ENCODE measurements at regions not wholly inside any gene's neighbourhood (a gene's known extent, or its start where the extent isn't known, plus 50 kb on each side); places are given as distances from the start of the nearest gene placed in this dataset.
"Not testable (repeated sequence)": the region's sequence is repeated elsewhere in the genome, so short reads cannot be mapped to it uniquely, and the experiment has no call there.

DNA sequence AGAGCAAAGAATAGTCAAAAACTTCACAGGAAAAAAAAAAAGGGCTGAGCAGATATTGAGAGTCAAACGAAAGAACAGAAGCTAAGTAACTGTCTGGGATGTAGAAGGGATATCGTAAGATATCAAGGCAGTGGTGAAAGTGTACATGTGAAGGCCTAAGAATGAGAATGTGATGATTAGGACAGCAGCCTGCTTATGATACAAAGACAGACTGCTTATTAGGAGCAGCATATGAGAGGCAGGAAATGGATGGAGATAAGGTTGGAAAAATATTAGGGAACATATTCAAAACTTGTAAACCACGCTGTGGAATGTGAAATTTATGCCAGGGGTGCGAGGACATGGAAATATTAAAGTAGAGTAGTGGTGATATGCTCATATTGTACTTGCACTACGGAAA, 133.1 kb upstream of the FAM174A start:
- intact Hi-C loops (cut with micrococcal nuclease), result no loop called here
- ATAC-seq (no peak), DNase-seq (no peak)

DNA sequence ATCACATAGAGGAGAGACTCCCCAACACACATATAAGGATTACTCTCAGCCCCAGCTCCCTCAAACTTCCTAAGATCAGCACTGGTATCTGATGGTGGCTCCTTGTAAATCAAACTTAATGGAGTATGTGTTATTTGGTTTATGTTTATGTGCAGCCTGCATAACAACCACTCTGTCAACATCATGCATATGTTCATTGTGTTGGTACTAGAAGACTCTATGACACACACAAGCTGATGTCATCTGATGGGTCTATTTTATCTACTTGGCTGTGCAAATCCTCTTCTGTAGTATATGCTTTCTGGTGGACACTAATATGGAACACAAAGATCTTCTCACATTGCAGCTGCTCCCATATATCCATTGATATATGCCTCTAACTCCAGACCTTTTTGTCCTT, 134.0 kb upstream of the FAM174A start:
- ATAC-seq, result no peak
- no peak for DNase-seq
- intact Hi-C loops (cut with micrococcal nuclease), result no loop called here

DNA sequence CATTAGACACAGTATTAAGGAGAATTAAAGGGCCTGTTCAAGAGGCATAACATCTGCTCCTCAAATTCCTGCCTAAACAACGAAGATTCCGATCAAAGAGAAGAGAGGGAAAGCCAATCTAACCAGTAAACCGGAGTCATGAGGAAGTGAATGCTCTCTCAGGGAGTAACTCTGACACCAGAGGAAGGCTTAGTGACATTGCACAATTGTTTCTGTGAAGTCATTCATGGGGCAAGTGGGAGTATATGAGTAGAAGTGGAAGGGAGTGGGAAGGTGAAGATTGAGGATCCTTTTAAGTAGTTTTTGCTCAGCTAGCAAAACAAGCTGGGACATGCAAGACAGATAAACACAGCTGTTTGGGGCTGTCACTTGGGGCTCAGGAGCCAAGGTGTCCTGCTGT, 136.4 kb upstream of the FAM174A start:
- ATAC-seq; DNase-seq; intact Hi-C loops (cut with micrococcal nuclease): not testable (repeated sequence)

DNA sequence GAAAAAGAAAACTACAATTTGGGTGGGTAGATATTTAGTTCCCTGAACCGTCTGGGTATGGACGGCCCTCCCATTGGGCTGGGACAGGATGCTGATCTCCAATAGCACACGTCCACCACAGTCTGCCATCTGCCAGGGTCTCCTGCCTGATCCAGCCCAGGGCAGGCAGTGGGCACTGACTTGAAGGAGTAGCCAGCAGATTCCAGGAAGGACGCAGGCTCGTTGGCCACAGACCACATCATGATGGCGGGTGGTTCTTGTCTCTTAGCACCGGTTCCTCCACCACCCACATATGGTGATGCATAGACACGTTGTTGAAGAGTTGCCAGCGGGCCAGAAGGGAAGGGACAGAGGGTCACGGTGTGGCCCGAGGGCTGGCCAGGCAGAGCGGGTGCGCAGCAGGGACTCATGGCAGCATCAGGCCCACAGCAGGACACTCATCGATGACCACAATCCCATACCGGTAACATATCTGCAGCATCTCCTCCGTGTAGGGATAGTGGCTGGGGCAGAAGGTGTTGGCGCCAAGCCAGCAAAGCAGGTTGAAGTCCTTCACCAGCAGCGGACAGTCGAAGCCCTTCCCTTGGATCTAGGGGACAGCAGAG, 155.8 kb upstream of the FAM174A start:
- ATAC-seq; DNase-seq; intact Hi-C loops (cut with micrococcal nuclease): not testable (repeated sequence)

DNA sequence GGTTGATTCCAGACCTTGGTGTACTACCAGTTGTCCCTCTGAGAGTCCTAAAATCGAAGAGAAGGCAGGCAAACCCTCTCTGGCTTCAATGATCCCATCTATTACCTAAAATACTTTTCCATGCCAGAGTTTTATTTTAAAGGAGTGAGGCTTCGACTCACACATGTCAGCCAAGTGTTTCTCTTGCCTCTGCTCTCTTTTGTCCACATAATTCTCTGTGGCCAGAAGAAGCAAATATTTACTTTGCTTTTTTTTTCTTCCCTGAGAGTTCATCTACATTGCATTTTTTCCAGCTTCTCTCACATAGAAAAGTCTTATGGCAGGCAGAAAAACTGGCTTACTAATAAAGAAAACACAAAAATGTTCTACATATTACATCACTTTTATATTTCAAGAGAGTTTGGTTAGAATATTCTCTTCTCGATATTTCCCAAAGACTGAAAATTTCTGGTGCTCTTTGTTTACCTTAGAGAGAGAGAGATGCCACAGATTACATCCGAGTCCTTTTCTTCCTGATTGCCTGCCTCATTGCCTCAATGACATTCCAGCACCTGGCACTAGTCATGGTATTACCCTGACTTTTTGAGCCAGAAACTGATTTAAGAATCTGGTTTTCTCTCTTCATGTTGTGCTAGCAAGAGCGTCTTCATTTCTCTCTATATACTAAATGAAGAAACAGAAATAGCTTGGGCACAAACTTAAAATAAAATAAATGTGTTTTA, 170.3 kb upstream of the FAM174A start:
- DNase-seq; ATAC-seq; intact Hi-C loops (cut with micrococcal nuclease): not testable (repeated sequence)

DNA sequence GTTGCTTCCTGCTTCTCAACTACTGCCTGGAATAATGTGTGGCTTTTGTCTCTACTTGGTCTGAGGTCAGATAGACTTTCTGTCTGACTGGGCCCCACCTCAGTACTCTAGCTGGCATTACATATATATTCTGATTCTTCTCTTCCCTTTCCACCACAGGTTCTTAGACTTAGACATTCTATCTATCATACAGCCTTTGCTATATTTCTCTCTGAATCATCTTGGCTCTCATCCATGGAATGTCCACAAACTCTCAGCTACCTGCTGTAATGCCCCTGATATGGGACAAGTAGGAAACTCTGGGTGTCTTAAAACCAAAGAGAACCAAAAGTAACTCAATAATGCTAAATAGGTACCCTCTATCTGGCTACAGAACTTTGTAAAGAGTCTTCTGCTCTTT, 170.8 kb upstream of the FAM174A start:
- ATAC-seq; intact Hi-C loops (cut with micrococcal nuclease); DNase-seq: not testable (repeated sequence)

DNA sequence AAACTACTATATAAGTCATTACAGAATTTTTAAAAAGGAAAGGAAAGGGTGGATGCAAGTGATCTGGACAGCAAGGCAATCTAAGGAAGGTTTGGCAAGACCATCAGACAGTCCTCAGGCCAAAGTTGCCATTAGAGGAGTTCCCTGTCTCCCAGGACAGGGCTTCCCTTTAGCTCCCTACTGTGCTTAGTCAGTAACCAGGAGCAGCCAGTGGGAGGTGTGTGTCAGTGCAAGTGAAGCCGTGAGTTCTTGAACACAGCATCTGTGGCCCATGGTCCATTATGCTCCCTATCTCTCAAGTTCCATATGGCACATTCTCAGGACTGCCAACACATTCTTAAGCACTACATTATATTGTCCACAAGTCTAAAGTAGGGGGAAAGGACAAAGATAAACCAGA, 175.2 kb upstream of the FAM174A start:
- ATAC-seq; DNase-seq; intact Hi-C loops (cut with micrococcal nuclease): not testable (repeated sequence)

DNA sequence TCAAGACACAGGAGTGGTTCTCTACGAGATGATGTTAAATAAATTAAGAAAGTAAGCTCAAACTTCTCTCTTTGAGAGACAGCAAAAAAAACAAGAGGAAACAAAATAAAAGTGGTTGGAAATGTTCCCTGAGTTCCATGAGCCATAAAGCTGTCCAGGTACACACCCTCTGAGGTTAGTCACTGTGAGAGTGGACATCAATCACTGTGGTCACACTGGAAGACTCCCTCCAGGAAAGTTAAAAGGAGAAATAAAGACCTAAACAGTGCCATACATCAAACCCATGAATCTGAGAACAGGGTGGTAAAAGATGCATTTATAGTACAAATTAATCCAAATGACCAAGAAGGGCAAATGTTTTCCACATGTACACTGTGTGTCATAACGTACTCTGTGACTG, 188.9 kb upstream of the FAM174A start:
- DNase-seq; ATAC-seq; intact Hi-C loops (cut with micrococcal nuclease): not testable (repeated sequence)

DNA sequence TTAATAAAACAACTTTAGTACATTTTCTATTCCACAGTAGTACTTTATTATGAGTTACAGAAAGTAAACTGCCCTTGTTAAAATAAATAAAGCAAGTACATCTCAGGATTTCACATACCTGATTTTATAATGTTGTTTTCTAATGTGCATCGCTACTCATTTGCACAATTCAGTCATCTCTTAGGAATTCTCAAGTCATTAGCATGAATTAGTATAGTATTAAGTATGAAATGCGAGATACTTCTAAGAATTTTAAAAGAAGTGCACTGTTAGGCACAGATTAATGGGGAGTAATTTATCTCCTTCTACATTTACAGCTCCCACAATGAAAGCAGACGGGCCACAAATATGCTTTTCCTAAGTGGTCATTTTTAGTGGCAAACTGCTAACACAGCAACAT, 193.7 kb upstream of the FAM174A start:
- intact Hi-C loops (cut with micrococcal nuclease); DNase-seq; ATAC-seq: not testable (repeated sequence)

DNA sequence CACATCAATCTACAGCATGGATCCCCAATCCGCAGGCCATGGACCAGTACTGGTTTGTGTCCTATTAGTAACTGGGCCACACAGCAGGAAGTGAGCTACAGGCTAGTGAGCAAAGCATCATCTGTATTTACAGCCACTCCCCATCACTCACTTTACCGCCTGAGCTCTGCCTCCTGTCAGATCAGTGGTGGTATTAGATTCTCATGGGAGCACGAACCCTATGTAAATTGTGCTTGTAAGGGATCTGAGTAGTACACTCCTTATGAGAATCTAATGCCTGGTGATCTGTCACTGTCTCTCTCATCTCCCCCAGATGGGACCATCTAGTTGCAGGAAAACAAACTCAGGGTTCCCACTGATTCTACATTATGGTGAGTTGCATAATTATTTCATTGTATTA, 212.7 kb upstream of the FAM174A start:
- intact Hi-C loops (cut with micrococcal nuclease), result no loop called here
- DNase-seq (no peak), ATAC-seq (no peak)

DNA sequence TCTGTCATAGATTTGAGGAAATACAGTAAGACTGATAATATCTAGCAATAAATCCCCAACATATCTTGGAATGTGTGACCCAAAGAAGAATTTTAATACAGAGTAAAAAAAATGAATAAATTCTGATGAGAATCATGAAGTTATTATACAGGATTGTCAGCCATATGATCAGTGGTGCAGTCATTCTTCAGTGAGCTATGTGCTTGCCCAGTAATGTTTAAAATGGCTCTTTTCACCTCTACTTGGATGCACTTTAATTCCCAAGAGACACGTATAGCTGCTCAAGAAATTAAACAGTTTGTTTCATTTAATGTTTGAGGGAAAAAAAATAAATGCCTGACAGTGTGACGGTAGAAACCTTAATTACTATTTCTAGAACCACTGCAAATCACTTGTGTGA, 215.3 kb upstream of the FAM174A start:
- intact Hi-C loops (cut with micrococcal nuclease), result no loop called here
- DNase-seq (no peak), ATAC-seq (no peak)

DNA sequence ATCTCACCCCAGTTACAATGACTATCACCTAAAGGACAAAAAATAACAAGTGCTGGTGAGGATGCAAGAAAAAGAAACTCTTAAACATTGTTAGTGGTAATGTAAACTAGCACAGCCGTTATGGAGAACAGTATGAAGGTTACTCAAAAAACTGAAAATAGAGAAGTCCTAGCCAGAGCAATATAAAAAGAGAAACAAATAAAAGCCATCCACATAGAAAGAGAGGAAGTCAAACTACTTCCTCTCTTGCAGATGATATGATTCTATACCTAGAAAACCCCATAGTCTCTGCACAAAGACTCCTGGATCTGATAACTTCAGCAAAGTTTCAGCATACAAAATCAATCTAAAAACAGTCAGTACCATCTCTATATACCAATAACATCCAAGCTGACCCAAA, 221.5 kb upstream of the FAM174A start:
- ATAC-seq, result no peak
- intact Hi-C loops (cut with micrococcal nuclease), result no loop called here
- no peak for DNase-seq

DNA sequence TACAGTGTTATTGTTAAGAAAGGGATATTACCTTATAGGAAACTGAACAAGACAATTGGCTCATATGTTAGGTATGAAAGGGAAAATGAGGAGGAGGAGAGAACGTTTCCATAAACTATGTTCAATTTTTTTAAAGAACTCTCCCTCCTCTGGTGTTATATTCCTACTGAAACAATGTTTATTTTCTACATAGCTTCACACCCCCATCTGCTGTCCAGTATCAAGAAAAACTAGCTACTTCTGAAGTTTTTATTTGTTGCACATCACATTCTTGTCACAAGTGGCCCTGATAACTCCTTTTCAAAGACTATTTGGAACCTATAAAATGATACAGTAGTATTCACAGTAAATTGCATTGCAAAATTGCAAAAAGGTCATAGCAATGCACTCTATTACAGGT, 223.4 kb upstream of the FAM174A start:
- ATAC-seq (no peak), DNase-seq (no peak)
- intact Hi-C loops (cut with micrococcal nuclease), result no loop called here

DNA sequence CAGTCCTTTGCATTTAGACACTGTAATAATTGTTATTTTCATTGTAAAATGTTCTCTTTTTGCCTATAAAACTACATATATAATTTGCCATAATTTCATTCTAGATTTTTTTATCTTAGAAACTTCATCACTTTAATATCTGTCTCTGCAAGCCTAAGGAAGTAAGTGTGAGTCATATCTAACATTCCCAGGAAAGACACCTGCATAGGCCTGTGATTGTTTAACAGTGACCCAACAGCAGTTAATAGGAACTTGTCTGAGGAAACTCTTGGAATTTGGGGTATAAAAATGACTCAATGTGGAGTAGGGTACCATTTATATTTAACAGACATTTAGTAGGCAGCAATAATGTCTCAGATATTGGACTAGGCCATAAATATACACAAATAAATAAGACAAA, 229.2 kb upstream of the FAM174A start:
- DNase-seq, result no peak
- intact Hi-C loops (cut with micrococcal nuclease), result no loop called here
- ATAC-seq, result no peak

DNA sequence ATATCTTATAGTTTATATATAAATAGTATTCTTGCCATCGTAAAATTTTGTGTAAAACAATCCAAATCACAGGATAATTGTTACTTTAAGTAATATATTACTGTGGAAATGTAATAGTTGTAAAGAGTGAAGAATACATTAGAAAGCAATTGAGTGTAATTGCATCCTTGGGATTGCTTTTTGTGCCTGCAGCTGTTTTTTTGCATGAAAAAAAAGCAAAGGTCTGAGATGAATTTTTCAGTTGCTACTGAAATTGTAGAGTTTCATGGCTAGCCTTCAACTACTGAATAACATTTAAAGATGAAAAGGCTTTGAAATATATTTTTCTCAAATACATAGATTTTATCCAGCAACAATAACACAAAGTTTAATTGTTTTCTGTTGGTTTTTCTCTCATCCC, 232.0 kb upstream of the FAM174A start:
- intact Hi-C loops (cut with micrococcal nuclease), result no loop called here
- DNase-seq, result no peak
- no peak for ATAC-seq

DNA sequence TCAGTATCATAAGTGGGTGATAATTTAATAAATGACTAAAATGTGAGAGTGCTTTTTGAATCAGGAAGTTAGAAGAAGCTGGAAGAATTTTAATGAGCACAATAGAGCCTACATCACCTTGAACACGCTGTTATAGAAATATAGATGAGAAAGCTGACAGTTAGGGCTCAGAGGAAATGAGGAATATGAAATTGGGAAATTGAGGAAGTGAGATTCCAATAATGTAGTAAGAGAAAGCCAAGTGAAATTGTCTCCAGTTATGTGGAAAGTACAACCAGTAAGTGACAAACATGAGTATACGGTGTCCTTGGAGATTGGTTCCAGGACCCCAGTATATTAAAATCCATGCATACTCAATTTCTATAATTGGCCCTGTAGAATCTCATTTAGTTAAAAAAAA, 235.9 kb upstream of the FAM174A start:
- intact Hi-C loops (cut with micrococcal nuclease), result no loop called here
- DNase-seq (no peak), ATAC-seq (no peak)

DNA sequence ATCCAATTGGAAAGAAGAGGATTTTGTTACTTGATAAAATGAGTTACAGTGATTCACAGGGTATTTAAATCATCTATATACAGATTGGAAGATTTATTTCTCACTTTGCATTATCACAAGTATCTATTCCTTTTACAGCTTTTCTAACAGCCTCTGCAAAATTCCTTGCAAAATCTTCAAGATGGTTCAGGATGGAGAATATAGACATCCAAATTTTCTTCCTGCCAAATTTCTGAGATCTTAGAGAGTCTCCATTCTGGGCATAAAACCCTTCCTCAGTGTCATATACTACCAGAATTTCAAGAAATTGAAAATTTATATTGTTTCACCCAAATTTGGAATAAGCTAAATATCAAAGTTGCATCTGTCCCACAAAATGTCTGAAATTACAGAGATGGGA, 259.1 kb upstream of the FAM174A start:
- intact Hi-C loops (cut with micrococcal nuclease), result no loop called here
- ATAC-seq (no peak), DNase-seq (no peak)

DNA sequence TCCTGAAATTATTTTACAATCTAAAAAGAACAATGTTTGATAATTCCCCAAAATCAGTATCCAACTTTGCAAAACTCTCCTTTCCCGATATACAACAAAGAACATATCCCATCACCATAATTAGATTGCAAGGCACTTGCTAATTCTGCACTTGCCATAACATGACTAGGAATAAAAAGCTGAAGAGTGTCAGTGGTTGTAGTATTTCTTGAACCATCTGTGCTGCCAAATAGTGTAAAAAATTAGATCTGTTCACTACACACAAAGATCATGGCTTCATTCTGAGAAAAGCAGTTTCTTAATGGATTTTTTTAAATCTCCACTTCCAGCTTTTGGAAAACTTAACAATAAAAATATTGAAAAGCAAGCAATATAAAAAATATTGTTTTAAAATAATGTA, 259.5 kb upstream of the FAM174A start:
- intact Hi-C loops (cut with micrococcal nuclease), result no loop called here
- ATAC-seq (no peak), DNase-seq (no peak)

DNA sequence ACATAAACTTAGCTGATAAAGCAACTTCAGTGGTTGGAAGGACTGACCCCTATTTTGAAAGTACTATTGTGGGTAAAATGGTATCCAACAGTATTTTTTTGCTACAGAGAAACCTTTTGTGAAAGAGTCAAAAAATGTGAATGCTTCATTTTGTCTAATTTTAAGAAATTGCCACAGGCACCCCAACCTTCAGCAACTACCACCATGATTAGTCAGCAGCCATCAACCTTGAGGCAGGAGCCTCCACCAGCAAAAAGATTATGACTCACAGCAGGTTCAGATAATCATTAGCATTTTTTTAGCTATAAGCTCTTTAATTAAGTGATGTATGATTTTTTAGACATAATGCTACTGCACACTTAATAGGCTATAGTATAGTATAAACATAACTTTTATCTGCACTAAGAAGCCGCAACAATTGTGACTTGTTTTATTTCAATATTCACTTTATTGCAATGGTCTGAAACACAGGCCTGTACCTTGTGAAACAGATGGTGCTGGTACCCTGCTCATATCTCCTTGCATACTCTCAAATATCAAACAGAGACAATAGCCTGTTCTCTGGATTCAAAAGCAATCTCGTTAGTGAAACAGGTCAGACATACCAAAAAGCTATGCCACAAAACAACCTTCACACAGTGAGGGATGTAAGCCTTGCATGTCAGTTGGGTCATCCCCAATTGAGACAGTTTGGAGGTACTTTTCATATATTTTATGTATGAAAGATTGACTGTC, 261.2 kb upstream of the FAM174A start:
- DNase-seq (no peak), ATAC-seq (no peak)
- intact Hi-C loops (cut with micrococcal nuclease), result no loop called here

DNA sequence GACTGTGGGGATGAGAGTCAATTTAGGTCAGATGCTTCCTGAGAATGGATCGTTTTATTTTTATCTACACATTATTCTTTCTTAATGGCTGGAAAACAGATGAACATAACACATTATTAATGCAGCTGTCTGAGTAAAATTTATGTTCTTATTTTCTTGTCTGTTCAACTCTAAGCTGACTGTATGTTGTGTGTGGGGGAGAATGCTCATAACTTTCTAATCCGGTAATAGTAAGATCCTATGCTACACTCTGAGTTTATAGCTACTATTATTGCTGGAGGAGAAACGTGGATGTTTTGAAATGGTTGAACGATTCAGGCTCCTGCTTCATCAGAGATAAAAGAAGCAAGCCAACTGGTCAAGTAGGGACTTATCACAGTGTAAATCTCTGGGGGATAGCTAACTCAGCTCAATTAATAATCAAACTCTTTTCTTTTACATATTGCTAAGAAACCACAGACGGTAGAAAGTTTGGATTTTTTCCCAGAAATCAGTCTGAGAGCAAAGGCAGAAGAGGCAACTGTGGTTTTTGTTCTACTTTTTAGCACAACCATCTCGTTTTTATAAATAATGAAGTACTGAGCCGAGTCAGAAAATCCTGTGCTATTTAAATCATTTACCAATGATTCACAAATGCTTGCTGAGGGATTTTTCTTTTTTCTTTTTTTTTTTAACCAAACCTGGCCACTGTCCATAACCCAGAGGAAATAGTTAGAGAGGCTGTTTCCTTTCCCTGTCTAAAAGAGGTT, 265.0 kb upstream of the FAM174A start:
- no peak for ATAC-seq
- intact Hi-C loops (cut with micrococcal nuclease), result no loop called here
- no peak for DNase-seq

Data from left ventricle myocardium superior (tissue), 1 donor.